ENCODE measurements at regions not wholly inside any gene's neighbourhood (a gene's known extent, or its start where the extent isn't known, plus 50 kb on each side); places are given as distances from the start of the nearest gene placed in this dataset.

DNA sequence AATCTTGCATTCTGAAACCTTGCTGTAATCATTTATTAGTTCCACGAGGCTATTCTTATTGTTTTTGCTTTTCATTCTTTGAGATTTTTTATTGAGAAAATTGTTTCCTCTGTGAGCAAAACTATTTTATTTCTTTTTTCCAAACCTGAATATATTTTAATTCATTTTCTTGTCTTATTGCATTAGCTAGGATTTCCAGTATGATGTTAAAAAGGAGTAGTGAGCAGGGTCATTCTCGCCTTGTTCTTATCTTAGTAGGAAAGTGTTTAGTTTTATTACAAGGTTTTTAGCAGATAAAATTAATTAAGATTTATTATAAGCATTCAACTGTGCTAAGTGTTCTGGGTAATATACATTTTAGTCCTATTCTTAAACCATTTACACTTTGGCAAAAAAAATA is 214.6 kb upstream of the KLF6 start:
- H3K27me3 ChIP-seq: no peaks in the 10 kb centered on the region
- DNase-seq: no peak
- no peaks in the 10 kb centered on the region for H3K4me1 ChIP-seq
- no peaks in the 10 kb centered on the region for H3K9me3 ChIP-seq
- no peaks in the 10 kb centered on the region for H3K36me3 ChIP-seq
- H3K4me3 ChIP-seq (ENCODE audit: low read depth, low read length): no peak overlapping the region
- no peak for TF ChIP-seq CTCF (IDR thresholded peaks at IDR 0.05; ENCODE audit: low read depth, low read length)

GRCh38 chr10:3996697-3997096 is 211.7 kb upstream of the KLF6 start:
- H3K27me3 ChIP-seq: no peaks in the 10 kb centered on the region
- no peaks in the 10 kb centered on the region for H3K9me3 ChIP-seq
- H3K4me1 ChIP-seq: no peaks in the 10 kb centered on the region
- no peak for TF ChIP-seq CTCF (IDR thresholded peaks at IDR 0.05; ENCODE audit: low read depth, low read length)
- no peaks in the 10 kb centered on the region for H3K36me3 ChIP-seq
- DNase-seq: no peak
- no peak overlapping the region for H3K4me3 ChIP-seq (ENCODE audit: low read depth, low read length)

DNA sequence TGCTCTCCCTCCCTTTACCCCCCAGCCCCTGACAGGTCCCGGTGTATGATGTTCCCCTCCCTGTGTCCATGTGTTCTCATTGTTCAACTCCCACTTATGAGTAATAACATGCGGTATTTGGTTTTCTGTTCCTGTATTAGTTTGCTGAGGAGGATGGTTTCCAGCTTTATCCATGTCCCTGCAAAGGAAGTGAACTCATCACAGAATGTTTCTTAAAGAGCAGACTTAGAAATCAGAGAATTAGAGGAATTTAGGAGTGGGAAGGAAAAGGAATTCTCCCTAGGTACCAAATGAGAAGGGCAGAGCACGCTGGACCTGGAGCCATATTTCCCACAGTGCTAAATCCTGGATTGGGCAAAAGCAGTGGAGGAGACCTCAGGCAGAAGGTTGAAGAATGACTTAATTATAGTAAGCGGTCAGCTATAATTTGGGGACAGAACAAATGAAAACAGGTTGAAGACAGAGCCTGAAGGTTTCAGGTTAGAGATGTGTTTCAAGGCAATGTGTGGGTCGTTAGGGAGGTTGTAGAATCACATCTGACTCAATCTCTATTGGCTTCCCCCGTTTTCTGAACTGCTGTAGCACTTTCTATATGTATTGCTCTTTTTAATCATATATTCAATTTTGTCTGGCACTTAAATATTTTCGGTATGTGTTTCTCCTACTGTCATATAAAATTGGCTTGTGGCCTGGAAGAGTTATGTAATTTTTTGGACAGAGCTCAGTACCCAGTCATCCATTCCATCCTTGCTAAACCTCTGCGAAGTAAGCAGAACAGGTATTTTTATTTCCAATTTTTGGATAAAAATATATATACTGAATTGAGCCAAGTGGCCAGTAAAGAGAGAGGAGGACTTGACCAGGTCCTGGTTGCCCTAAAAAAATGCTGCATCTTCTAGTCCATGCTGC is 210.5 kb upstream of the KLF6 start:
- no peak overlapping the region for H3K4me3 ChIP-seq (ENCODE audit: low read depth, low read length)
- no peaks in the 10 kb centered on the region for H3K27me3 ChIP-seq
- H3K4me1 ChIP-seq: no peaks in the 10 kb centered on the region
- no peaks in the 10 kb centered on the region for H3K36me3 ChIP-seq
- no peak for TF ChIP-seq CTCF (IDR thresholded peaks at IDR 0.05; ENCODE audit: low read depth, low read length)
- no peak for DNase-seq
- H3K9me3 ChIP-seq: no peaks in the 10 kb centered on the region

DNA sequence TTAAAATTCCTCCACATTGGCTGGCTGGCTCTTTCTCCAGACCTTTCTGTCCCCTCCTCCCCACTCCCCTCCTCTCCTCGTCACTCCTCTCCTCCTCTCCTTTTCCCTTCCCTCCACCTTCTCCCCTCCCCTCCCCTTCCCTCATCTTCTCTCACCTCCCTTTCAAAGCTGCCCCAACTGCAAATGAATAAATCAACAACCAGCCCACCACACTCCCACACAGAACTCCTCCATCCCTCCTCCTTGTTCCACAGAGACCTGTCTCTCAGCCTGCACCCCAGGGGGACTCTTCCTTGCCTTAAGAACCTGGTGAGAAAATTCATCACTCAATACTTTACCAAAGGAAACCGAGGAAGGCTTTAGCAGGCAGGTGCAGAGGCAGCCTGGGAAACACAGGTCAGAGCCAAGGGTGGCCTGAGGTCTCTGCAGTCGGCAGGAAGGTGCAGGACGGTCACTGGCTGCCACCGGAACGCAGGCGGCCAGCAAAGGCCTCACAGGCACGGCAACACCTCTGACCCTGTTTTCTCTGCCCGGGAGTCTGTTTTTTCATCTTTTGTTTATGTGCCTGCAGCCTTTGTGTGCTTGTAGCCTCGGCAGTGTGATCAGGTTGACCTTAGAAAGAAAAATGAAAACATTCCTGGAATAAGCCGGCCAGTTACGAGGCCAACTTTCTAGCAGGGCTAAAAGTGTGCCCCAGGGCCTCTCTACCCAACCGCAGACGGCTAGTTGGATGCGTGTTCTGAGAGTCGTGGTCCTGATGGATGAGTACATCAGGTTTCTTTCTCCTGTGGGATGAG is 207.6 kb upstream of the KLF6 start:
- Histone ChIP-seq H3K9me3 (no peaks in the 10 kb centered on the region), H3K36me3 (no peaks in the 10 kb centered on the region), H3K27me3 (no peaks in the 10 kb centered on the region), H3K4me1 (peaks cover 6% of the 10 kb centered on the region), H3K4me3 (ENCODE audit: low read depth, low read length) (no peak overlapping the region)
- DNase-seq: no peak
- no peak for TF ChIP-seq CTCF (IDR thresholded peaks at IDR 0.05; ENCODE audit: low read depth, low read length)

- no peaks in the 10 kb centered on the region for H3K27me3 ChIP-seq
- TF ChIP-seq CTCF (IDR thresholded peaks at IDR 0.05; ENCODE audit: low read depth, low read length): no peak
- no peaks in the 10 kb centered on the region for H3K36me3 ChIP-seq
- no peak overlapping the region for H3K4me3 ChIP-seq (ENCODE audit: low read depth, low read length)
- H3K9me3 ChIP-seq: no peaks in the 10 kb centered on the region
- H3K4me1 ChIP-seq: peaks cover 23% of the 10 kb centered on the region
- no peak for DNase-seq
Observed at GRCh38 chr10:3990307-3990706, 205.3 kb upstream of the KLF6 start.
